GM19467 (cell line): ENCODE measurements at regions not wholly inside any gene's neighbourhood (a gene's known extent, or its start where the extent isn't known, plus 50 kb on each side); places are given as distances from the start of the nearest gene placed in this dataset.
"Not testable (repeated sequence)": the region's sequence is repeated elsewhere in the genome, so short reads cannot be mapped to it uniquely, and the experiment has no call there.

Source experiments
- ATAC-seq: cut with Tn5 transposase; IDR thresholded peaks from one replicate; pipeline ENCODE4 v1.9.1; 2021; ENCODE audit warnings: mild to moderate bottlenecking, moderate library complexity; ENCODE audit not compliant: unreplicated experiment

DNA sequence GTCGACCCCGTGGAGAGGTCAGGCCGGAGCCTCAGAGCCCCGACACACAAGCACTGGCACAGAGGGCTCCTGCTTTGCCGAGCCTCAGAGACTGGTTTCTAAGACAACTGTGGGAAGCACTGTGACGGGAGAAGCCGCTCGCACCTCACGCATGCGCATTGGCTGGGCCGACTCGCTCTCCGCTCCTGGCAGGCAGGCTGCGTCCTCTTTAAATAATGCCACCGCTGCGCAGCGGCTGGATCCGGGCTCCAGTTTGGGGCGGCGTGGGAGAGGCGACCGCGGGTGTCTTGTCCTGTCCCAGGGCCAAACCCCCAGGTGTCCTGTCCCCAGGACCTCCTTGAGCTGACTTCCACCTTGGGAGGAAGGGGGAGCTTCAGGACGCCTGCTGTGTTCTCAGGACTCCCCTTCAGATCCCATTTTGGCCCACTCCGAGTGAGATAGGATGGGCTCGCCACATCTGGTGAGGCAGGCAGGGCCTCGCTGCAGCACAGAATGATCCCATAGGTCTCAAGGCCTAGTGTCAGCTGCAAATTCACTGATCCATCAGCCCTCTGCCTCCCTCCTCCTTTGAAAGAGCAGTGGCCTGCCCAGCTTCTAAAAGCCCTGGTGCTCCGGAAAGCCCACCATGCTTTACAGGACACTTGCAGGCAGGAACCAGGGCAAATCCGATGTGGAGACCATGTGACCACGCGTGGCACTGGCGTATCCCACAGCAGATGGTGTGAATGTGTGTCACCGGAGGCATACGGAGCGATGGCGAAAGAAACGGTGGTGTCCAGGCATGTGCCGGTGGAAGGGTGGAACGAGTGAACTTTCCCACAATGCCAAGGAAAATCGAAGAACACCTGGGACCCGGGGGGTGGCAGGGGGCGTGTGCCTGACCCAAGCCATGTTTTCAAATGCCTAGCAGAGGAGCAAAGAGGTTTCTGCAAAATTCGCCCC, 169.3 kb upstream of the ZNF337 start:
- no peak for ATAC-seq

DNA sequence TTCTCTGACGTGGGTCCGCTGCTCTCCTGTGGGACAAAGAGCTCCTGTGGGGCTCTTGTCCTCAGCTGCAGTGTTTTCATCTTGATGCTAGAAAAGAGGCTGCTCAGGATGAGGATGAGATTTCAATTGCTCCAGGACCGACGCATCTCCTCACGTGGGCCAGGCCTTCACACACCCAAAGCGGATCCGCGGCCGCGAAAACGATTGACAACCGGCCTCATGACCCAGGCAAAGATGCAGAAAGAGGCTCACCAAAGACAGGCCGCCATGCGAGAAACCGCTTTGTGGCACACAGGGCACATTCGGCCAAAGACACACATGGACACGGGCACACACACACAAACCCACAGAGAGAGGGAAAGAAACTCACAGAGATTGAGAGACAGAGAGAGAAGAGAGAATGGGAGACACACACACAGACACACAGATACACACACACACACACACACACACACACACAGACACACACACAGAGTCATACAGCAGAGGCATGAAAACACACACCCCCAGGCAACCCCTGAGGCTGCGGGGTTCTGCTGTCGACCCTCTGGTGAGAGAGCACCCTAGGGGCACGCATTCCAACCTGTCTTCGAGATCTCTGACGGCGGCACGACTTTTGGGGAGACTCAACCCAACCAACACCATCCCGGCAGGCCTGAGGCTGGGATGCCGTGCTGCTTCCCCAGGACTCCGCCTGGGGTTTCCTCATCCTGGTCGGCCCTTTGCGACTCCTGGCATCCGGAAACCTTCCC, 168.5 kb upstream of the ZNF337 start:
- ATAC-seq, result not testable (repeated sequence)

DNA sequence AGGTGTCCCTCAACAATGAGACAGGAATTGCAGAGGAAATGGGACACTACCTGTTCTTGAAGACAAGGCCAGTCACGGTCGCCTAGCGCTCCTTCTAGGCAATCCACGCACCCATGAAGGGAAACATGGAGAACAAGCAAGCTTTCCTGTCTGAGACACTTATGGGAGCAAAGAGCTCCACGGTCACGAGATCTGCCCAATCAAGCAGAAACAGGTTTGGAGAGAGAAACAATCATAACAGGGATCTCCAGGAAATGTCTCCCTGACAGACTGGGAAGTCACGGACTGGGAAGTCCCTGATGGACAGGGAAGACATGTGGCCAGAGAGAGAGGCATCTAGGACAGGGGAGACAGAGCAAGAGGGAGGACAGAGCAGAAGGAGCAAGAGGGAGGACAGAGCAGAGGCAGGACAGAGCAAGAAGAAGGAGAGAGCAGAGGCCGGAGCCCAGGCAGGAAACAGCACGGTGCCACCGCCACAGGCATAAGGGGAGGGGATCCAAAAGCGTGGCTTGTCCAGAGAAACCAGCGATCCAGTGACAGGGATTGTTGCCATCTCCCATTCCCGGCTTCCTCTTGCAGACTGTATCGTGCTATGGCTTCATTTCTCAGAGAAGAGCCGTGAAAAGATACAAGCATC, 167.8 kb upstream of the ZNF337 start:
- ATAC-seq, result no peak

DNA sequence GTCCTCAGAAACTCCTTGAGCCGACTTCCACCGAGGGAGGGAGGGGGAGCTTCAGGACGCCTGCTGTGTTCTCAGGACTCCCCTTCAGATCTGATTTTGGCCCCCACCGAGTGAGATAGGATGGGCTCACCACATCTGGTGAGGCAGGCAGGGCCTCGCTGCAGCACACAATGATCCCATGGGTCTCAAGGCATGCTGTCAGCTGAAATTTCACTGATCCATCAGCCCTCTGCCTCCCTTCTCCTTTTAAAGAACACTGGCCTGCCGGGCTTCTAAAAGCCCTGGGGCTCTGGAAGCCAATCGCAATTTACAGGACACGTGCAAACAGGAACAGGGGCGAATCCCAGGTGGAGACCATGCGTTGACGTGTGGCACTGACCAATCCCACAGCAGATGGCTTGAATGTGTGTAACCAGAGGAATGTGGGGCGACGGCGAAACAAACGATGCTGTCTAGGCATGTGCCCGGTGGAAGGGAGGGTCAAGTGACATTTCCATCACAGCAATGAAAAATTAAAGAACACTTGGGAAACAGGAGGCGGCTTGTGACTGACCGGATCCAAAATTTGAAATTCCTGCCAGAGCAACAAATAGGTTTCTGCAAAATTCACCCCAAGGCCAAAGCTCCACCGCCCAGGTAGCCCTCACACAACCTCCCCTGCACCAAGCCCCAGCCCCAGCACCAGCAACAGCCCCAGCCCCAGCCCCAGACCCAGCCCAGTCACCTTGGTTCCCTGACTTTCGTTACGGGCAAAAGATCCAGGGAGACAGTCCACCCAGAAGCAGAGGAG, 167.1 kb upstream of the ZNF337 start:
- ATAC-seq, result no peak

DNA sequence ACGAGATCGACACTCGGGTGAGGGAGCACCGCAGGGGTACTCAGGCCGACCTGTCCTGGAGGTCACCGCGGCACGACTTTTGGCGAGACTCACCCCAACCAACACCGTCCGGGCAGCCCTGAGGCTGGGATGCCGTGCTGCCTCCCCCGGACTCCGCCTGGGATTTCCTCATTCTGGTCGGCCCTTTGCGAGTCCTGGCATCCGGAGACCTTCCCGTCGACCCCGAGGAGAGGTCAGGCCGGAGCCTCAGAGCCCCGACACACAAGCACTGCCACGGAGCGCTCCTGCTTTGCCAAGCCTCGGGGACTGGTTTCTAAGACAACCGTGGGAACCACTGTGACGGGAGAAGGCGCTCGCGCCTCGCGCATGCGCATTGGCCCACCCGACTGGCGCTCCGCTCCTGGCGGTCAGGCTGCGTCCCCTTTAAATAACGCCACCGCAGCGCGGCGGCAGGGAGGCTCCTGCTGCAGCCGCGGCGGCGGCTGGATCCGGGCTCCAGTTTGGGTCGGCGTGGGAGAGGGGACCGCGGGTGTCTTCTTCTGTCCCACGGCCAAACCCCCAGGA, 166.4 kb upstream of the ZNF337 start:
- peak; percentile 61 for ATAC-seq

DNA sequence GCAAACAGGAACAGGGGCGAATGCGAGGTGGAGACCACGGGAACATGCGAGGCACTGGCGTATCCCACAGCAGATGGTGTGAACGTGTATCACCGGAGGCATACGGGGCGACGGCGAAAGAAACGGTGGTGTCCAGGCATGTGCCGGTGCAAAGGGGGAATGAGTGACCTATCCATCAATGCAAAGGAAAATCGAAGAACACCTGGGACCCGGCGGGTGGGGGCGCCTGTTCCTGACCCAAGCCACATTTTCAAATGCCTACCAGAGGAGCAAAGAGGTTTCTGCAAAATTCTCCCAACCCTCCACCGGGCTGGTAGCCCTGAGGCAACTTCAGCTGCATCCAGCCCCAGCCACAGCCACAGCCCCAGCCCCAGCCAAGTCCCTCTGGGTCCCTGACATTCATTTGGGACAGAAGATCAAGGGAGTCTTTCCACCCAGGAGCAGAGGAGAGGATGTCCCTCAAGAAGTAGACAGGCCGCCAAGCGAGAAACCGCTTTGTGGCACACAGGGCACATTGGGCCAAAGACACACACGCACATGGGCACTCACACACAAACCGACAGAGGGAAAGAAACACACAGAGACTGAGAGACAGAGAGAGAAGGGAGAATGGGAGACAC, 164.0 kb upstream of the ZNF337 start:
- ATAC-seq, result no peak

DNA sequence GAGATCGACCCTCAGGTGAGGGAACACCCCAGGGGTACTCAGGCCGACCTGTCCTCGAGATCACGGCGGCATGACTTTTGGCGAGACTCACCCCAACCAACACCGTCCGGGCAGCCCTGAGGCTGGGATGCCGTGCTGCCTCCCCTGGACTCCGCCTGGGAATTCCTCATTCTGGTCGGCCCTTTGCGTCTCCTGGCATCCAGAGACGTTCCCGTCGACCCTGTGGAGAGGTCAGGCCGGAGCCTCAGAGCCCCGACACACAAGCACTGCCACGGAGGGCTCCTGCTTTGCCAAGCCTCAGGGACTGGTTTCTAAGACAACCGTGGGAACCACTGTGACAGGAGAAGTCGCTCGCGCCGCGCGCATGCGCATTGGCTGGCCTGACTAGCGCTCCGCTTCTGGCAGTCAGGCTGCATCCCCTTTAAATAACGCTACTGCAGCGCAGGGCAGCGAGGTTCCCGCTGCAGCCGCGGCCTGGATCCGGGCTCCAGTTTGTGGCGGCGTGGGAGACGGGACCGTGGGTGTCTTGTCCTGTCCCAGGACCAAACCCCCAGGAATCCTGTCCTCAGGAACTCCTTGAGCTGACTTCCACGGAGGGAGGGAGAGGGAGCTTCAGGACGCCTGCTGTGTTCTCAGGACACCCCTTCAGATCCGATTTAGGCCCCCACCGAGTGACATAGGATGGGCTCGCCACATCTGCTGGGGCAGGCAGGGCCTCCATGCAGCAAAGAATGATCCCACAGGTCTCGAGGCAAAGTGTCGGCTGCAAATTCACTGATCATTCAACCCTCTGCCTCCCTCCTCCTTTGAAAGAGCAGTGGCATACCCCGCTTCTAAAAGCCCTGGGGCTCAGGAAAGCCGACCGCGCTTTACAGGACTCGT, 163.2 kb upstream of the ZNF337 start:
- ATAC-seq, result no peak

DNA sequence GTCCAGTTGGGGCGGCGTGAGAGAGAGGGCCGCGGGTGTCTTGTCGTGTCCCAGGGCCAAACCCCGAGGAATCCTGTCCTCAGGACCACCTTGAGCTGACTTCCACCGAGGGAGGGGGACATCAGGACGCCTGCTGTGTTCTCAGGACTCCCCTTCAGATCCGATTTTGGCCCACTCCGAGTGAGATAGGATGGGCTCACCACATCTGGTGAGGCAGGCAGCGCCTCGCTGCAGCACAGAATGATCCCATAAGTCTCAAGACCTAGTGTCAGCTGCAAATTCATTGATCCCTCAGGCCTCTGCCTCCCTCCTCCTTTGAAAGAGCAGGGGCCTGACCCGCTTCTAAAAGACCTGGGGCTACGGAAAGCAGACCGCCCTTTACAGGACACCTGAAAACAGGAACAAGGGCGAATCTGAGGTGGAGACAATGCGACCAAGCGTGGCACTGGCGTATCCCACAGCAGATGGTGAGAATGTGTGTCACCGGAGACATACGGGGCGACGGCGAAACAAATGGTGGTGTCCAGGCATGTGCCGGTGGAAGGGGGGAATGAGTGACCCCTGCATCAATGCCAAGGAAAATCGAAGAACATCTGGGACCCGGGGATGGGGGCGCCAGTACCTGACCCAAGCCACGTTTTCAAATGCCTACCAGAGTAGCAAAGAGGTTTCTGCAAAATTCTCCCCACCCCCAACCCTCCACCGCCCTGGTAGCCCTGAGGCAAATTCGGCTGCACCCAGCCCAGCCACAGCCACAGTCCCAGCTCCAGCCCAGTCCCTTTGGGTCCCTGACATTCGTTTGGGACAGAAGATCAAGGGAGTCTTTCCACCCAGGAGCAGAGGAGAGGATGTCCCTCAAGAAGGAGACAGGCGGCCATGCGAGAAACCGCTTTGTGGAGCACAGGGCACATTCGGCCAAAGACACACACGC, 162.1 kb upstream of the ZNF337 start:
- ATAC-seq, result no peak

DNA sequence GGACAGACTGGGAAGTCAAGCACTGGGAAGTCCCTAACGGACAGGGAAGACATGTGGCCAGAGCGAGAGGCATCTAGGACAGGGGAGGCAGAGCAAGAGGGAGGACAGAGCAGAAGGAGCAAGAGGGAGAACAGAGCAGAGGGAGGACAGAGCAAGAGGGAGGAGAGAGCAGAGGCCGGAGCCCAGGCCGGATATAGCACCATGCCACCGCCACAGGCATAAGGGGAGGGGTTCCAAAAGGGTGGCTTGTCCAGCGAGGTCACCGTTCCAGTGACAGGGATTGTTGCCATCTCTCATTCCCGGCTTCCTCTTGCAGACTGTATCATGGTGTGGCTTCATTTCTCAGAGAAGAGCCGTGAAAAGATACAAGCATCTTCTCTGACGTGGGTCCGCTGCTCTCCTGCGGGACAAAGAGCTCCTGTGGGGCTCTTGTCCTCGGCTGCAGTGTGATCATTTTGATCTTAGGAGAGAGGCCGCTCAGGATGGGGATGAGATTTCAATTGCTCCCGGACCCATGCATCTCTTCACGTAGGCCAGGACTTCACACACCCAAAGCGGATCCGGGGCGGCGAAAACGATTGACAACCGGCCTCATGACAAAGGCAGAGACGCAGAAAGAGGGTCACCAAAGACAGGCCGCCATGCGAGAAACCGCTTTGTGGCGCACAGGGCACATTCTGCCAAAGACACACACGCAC, 160.6 kb upstream of the ZNF337 start:
- ATAC-seq, result not testable (repeated sequence)

DNA sequence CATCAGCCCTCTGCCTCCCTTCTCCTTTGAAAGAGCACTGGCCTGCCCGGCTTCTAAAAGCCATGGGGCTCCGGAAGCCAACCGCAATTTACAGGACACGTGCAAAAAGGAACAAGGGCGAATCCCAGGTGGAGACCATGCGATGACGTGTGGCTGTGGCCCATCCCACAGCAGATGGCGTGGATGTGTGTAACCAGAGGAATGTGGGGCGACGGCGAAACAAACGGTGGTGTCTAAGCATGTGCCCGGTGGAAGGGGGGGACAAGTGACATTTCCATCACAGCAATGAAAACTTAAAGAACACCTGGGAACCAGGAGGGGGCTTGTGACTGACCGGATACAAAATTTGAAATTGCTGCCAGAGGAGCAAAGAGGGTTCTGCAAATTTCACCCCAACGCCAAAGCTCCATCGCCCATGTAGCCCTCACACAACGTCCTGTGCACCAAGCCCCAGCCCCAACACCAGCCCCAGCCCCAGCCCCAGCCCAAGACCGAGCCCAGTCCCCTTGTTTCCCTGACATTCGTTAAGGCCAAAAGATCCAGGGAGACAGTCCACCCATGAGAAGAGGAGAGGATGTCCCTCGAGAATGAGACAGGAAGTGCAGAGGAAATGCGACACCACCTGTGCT, 159.7 kb upstream of the ZNF337 start:
- ATAC-seq, result no peak

DNA sequence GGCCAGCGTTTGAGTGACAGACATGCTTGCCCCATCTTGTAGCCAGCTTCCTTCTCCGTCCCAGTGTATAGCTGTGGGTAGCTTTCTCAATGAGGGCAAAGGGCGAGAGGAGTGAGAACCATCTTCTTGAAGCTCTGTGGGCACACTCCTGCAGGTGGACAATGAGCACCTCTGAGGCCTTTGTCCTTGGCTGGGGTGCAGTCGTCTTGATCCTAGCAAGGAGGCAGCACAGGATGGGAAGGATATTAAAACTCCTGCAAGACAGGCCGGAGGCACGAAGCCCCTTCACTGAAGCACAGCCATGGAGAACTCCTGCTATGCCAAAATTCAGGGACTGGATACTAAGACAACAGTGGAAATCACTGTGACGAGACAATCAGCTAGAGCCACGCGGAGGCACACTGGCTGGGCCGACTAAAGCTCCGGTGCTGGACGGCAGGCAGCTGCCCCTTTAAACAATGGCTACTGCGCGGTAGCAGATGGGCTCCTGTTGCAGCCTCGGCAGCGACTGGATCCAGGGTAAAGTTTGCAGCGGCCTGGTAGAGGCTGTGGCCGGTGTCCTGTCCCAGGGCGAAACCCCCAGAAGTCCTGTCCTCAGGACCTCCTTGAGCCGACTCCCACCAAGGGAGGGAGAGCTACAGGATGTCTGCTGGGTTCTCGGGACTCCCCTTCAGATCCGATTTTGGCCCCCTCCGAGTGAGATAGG, 159.0 kb upstream of the ZNF337 start:
- not testable (repeated sequence) for ATAC-seq

DNA sequence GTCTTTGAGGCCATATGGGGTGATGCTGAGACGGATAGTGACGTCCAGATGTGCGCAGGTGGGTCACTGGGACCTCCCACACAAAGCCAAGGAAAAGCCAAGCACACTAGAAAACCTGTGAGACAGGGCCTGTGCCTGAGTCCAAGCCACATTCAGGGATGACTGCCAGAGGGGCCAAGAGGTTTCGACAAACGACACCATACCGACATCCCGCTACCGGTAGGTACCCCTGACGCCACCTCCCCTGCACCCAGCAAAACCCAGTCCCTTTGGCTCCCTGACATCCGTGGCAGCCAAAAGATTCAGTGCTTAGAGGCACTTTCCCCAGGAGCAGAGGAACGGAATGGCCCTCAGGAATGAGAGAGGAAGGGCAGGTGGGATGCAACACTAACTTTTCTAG, 158.0 kb upstream of the ZNF337 start:
- ATAC-seq, result not testable (repeated sequence)

DNA sequence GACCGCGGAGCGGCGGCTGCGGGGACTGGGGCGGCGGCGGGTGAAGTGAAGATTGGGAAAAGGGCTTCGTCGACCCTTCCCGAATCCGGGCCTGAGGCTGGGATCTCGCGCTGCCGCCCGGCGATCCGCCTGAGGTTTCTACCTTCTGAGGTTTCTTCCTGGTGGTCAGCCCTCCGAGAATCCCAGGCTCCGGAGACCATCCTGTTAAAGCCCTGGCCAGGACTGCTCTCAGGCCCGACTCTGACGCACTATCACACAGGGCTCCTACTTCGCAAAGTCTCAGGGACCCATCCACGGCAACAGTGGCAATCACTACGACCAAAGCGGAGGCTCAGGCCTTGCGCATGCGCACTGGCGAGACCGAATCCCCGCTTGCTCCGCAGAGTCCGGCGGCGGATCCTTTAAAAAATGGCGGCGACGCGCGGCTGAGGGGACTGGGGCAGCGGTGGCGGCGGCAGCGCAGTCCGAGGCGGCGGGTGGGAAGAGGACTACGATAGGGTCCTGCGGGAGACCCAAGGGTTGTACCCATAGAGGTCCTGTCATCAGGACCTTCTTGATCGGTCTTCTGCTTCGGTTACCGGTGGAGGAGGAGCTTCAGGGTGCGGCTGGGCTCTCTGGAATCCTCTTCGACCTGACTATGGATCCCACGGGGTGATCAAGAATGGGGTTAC, 157.2 kb upstream of the ZNF337 start:
- ATAC-seq, result not testable (repeated sequence)

DNA sequence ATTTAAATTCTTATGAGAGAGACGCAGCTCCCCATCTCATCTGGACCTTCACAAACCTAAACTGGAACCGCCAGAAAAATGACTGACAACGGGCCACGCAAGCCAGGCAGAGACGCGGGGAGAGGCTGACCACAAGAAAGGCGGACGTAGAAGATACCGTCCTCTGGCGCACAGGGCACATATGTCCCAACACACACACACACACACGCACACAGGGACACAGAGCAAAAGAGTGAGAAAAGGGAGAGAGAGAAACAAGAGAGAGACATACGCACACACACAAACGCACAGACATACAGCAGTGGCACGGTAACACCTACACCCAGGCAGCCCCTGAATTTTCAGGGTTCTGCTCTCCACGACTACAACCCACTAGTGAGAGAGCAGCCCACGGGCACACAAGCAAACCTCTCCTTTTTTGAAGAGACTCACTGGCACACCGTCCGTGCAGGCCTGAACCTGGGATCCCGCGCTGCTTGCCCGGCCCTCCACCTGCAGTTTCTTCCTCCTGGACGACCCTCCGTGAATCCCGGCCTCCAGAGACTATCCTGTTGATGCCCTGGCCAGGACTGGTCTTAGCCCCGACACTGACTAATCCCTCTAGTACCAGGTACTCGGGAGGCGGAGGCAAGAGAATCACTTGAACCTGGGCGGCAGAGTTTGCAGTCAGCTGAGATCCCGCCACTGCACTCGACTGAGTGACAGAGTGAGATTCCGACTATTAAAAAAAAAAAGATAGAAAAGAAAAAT, 156.5 kb upstream of the ZNF337 start:
- ATAC-seq, result not testable (repeated sequence)

DNA sequence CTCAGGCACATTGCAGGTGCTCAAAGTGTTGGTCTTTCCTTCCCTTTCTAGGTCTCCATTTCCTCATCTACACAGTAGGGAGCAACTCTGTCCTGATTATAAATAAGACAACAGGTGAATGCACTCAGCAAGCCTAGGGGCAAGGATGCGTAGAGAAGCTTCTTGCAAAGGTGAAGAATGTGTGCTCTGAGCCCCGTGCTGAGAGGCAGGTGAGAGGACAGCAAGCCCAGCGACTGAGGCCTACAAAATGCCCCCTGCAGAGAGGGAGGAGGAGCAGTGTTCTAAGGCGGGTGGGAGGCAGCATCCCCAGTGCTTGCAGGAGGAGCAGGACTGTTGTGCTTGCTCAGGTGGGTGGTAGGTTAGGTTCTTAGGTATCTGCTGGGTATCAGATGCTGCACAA, 153.5 kb upstream of the ZNF337 start:
- not testable (repeated sequence) for ATAC-seq
